Esophagus squamous epithelium (tissue), 4 donors: ENCODE measurements at regions not wholly inside any gene's neighbourhood (a gene's known extent, or its start where the extent isn't known, plus 50 kb on each side); places are given as distances from the start of the nearest gene placed in this dataset.

Source experiments
- CTCF ChIP-seq, 6 experiments: fragments of 450-650 bp in 4 of 6; fragments of 200-600 bp in 2 of 6; sonication (generic) in 2 of 6; IDR thresholded peaks; one replicate each; pipeline ENCODE4 v1.5.1; 2016 to 2019; ENCODE audit warnings: antibody characterized with exemption in 6 of 6, mild to moderate bottlenecking in 4 of 6, moderate library complexity in 4 of 6
- POLR2A ChIP-seq, 4 donors: fragments of 450-650 bp; IDR thresholded peaks; one replicate each; pipeline ENCODE4 v1.6.1; 2017; ENCODE audit warnings: antibody characterized with exemption in 4 of 4, mild to moderate bottlenecking in 4 of 4, moderate library complexity in 3 of 4

DNA sequence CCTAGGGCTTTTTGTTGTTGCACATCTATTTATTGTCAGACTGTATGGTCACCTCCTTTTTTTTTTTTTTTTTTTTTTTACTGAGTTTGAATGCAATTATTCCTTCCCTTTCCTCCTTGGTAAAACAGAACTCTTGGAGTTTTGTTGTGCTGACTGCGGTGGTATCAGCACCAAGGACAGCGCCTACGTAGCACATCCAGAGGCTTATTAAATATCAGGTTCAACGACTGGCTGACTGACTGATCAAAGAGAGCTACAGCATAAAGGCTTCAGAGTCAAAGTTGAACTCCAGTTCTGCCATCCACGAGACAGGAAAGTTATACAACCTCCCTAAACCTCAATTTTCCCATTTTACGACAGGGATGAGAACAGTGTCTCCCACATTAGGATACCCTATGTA lies 86.1 kb upstream of the RBFOX1 start:
- TF ChIP-seq CTCF (IDR thresholded peaks at IDR 0.05) (no peak), POLR2A (IDR thresholded peaks at IDR 0.05) (no peak)
